Astrocyte of the cerebellum (primary cell): ENCODE measurements at regions not wholly inside any gene's neighbourhood (a gene's known extent, or its start where the extent isn't known, plus 50 kb on each side); places are given as distances from the start of the nearest gene placed in this dataset.

Experiments
- DNase-seq: peaks from one replicate; pipeline ENCODE4 v3.0.0-alpha.2; 2011; ENCODE audit warnings: low read depth
- H3K4me3 ChIP-seq: 2 replicates; pipeline ENCODE4 v1.5.1; 2011; ENCODE audit warnings: mild to moderate bottlenecking, low read depth, low read length, moderate library complexity
- CTCF ChIP-seq: IDR thresholded peaks from 2 replicates; pipeline ENCODE4 v1.5.1; 2012; ENCODE audit warnings: low read length, low read depth, moderate library complexity, mild to moderate bottlenecking; ENCODE audit errors: missing control alignments
- in situ Hi-C: cut with HindIII; loops from 2 replicates; pipeline ENCODE4 v1.10.0; 2017; ENCODE audit warnings: low sequenced_read_pairs

- TF ChIP-seq CTCF = no peak
- DNase-seq = no peak
- in situ Hi-C loops = no loop called here
- H3K4me3 ChIP-seq = no peak overlapping the region
Observed at GRCh38 chr4:171049380-171049779, 763.8 kb upstream of the GALNTL6 start.

- in situ Hi-C loops = no loop called here
- no peak for DNase-seq
- no peak overlapping the region for H3K4me3 ChIP-seq
- TF ChIP-seq CTCF = no peak
Observed at GRCh38 chr4:171042989-171043524, 770.1 kb upstream of the GALNTL6 start.

- DNase-seq = no peak
- TF ChIP-seq CTCF = no peak
- no peak overlapping the region for H3K4me3 ChIP-seq
- in situ Hi-C loops = loop anchor here (10.0 kb wide), 1 partner anchor 51 kb away; no protein-coding TSS in a partner anchor
Observed at GRCh38 chr4:171035909-171036308, 777.3 kb upstream of the GALNTL6 start.

- DNase-seq = no peak
Observed at GRCh38 chr4:171031338-171031737, 781.9 kb upstream of the GALNTL6 start.

GRCh38 chr4:171025776-171026175, 787.4 kb upstream of the GALNTL6 start:
- no peak for DNase-seq
- in situ Hi-C loops = no loop called here
- no peak for TF ChIP-seq CTCF
- no peak overlapping the region for H3K4me3 ChIP-seq

More at GRCh38 chr4:171031338-171031737, 781.9 kb upstream of the GALNTL6 start:
- TF ChIP-seq CTCF = no peak
- in situ Hi-C loops = loop anchor here (10.0 kb wide), 1 partner anchor 47 kb away; no protein-coding TSS in a partner anchor
- H3K4me3 ChIP-seq = no peak overlapping the region

- TF ChIP-seq CTCF = no peak
Observed at GRCh38 chr4:171025343-171025742, 787.9 kb upstream of the GALNTL6 start.

More at GRCh38 chr4:171025343-171025742, 787.9 kb upstream of the GALNTL6 start:
- no peak for DNase-seq
- no peak overlapping the region for H3K4me3 ChIP-seq
- in situ Hi-C loops = no loop called here
